C4-2B (cell line): ENCODE measurements at regions not wholly inside any gene's neighbourhood (a gene's known extent, or its start where the extent isn't known, plus 50 kb on each side); places are given as distances from the start of the nearest gene placed in this dataset.

Experiments
- ZFX ChIP-seq: fragments of 450-650 bp; IDR thresholded peaks from 2 replicates; pipeline ENCODE4 v1.6.1; 2017
- TF ChIP-seq, protein P1 (sequence below): fragments of 450-650 bp; conservative IDR thresholded peaks from 2 replicates; pipeline ENCODE4 v1.5.1; 2017; ENCODE audit warnings: mild to moderate bottlenecking

GRCh38 chr2:196365145-196365544, 193.8 kb upstream of the STK17B start:
- TF ChIP-seq, protein P1, sequence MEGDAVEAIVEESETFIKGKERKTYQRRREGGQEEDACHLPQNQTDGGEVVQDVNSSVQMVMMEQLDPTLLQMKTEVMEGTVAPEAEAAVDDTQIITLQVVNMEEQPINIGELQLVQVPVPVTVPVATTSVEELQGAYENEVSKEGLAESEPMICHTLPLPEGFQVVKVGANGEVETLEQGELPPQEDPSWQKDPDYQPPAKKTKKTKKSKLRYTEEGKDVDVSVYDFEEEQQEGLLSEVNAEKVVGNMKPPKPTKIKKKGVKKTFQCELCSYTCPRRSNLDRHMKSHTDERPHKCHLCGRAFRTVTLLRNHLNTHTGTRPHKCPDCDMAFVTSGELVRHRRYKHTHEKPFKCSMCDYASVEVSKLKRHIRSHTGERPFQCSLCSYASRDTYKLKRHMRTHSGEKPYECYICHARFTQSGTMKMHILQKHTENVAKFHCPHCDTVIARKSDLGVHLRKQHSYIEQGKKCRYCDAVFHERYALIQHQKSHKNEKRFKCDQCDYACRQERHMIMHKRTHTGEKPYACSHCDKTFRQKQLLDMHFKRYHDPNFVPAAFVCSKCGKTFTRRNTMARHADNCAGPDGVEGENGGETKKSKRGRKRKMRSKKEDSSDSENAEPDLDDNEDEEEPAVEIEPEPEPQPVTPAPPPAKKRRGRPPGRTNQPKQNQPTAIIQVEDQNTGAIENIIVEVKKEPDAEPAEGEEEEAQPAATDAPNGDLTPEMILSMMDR: no peak
- TF ChIP-seq ZFX: no peak
